T-helper 17 cell (primary cell): ENCODE measurements at regions not wholly inside any gene's neighbourhood (a gene's known extent, or its start where the extent isn't known, plus 50 kb on each side); places are given as distances from the start of the nearest gene placed in this dataset.

ENCODE experiments used
- ATAC-seq: fragments of 150-1000 bp; cut with Tn5 transposase; 2 replicates; pipeline ENCODE4 v1.10.0; 2021; ENCODE audit warnings: mild to moderate bottlenecking, moderate library complexity
- DNase-seq, 3 donors: peaks; one replicate each; pipeline versions ENCODE4 v3.0.0 to v3.0.0-alpha.2; 2020 to 2021
- H3K9me3 ChIP-seq: one replicate; pipeline ENCODE4 v1.7.0; 2013; ENCODE audit warnings: low read length, mild to moderate bottlenecking; ENCODE audit not compliant: control insufficient read depth, poor library complexity, severe bottlenecking
- H3K27ac Mint-ChIP-seq: one replicate; pipeline ENCODE4 v1.8.0; 2022; ENCODE audit warnings: mild to moderate bottlenecking, moderate library complexity, mixed read lengths
- H3K27me3 Mint-ChIP-seq: one replicate; pipeline ENCODE4 v1.8.0; 2022; ENCODE audit warnings: mixed read lengths
- H3K36me3 Mint-ChIP-seq: one replicate; pipeline ENCODE4 v1.8.0; 2022; ENCODE audit warnings: low read depth, mixed read lengths
- H3K4me1 Mint-ChIP-seq: one replicate; pipeline ENCODE4 v1.8.0; 2022; ENCODE audit warnings: mild to moderate bottlenecking, mixed read lengths
- H3K4me3 Mint-ChIP-seq: one replicate; pipeline ENCODE4 v1.8.0; 2022; ENCODE audit warnings: mild to moderate bottlenecking, moderate library complexity, mixed read lengths

- ATAC-seq (no peak), DNase-seq (no peak)
Measured at GRCh38 chr4:175451238-175451965, 360.7 kb downstream of the GPM6A start.

DNA sequence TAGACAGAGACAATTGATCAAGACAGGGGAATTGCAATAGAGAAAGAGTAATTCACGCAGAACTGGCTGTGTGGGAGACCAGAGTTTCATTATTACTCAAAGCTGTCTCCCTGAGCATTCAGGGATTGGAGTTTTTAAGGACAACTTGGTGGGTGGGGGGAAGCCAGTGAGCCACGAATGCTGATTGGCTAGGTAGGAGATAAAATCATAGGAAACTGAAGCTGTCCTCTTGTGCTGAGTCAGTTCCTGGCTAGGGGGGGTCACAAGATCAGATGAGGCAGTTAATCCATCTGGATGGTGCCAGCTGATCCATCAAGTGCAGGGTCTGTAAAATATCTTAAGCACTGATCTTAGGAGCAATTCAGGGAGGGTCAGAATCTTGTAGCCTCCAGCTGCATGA is 358.6 kb downstream of the GPM6A start:
- no peak overlapping the region for H3K27ac Mint-ChIP-seq
- no peak for ATAC-seq
- H3K4me3 Mint-ChIP-seq: no peak overlapping the region

More at GRCh38 chr4:175451238-175451965, 360.7 kb downstream of the GPM6A start:
- H3K4me3 Mint-ChIP-seq: no peak overlapping the region
- no peak overlapping the region for H3K27ac Mint-ChIP-seq
- H3K36me3 Mint-ChIP-seq: no peaks in the 10 kb centered on the region
- peaks cover 3% of the 10 kb centered on the region for H3K9me3 ChIP-seq
- H3K27me3 Mint-ChIP-seq: no peaks in the 10 kb centered on the region
- no peaks in the 10 kb centered on the region for H3K4me1 Mint-ChIP-seq

DNA sequence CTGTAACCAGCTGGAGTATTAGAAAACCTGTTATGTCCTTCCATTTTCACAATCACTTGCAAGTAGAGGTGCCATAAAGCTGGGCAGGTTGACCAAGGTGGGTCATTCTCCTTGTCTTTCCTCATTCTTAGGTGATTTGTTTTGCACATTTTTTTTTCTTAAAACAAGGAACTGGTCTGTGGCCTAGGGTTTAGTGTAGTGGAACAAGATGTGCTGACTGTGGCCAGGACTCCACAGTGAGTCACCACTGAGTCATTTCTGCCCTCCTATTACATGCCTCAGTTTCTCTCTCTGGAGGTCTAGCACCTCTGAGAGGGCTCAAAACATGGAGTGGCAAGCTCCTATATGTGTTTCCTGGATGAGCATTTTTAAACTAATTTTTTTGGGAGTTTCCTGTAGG is 355.9 kb downstream of the GPM6A start:
- no peaks in the 10 kb centered on the region for H3K36me3 Mint-ChIP-seq
- H3K4me3 Mint-ChIP-seq: no peak overlapping the region
- H3K9me3 ChIP-seq: no peaks in the 10 kb centered on the region
- ATAC-seq: no peak
- no peaks in the 10 kb centered on the region for H3K27me3 Mint-ChIP-seq
- no peak for DNase-seq
- H3K4me1 Mint-ChIP-seq: no peaks in the 10 kb centered on the region
- H3K27ac Mint-ChIP-seq: no peak overlapping the region

More for the DNA sequence above, 358.6 kb downstream of the GPM6A start:
- Mint-ChIP-seq H3K4me1 (no peaks in the 10 kb centered on the region), H3K27me3 (no peaks in the 10 kb centered on the region), H3K36me3 (no peaks in the 10 kb centered on the region)
- peaks cover 3% of the 10 kb centered on the region for H3K9me3 ChIP-seq
- DNase-seq: no peak

- Mint-ChIP-seq H3K4me3 (no peak overlapping the region), H3K27me3 (no peaks in the 10 kb centered on the region), H3K27ac (no peak overlapping the region), H3K36me3 (no peaks in the 10 kb centered on the region), H3K4me1 (no peaks in the 10 kb centered on the region)
- no peaks in the 10 kb centered on the region for H3K9me3 ChIP-seq
- DNase-seq (no peak), ATAC-seq (no peak)
Measured at GRCh38 chr4:175457956-175458355, 354.1 kb downstream of the GPM6A start.

- DNase-seq (no peak), ATAC-seq (no peak)
- Mint-ChIP-seq H3K4me3 (no peak overlapping the region), H3K4me1 (no peaks in the 10 kb centered on the region), H3K27me3 (no peaks in the 10 kb centered on the region), H3K27ac (no peak overlapping the region), H3K36me3 (no peaks in the 10 kb centered on the region)
- H3K9me3 ChIP-seq: no peaks in the 10 kb centered on the region
Measured at GRCh38 chr4:175459571-175459970, 352.5 kb downstream of the GPM6A start.

- DNase-seq (no peak), ATAC-seq (no peak)
- Mint-ChIP-seq H3K27me3 (no peaks in the 10 kb centered on the region), H3K4me1 (no peaks in the 10 kb centered on the region), H3K36me3 (no peaks in the 10 kb centered on the region), H3K27ac (no peak overlapping the region), H3K4me3 (no peak overlapping the region)
- H3K9me3 ChIP-seq: no peaks in the 10 kb centered on the region
Measured at GRCh38 chr4:175460414-175460813, 351.6 kb downstream of the GPM6A start.

- no peaks in the 10 kb centered on the region for H3K9me3 ChIP-seq
- Mint-ChIP-seq H3K4me1 (no peaks in the 10 kb centered on the region), H3K27ac (no peak overlapping the region), H3K36me3 (peaks cover 2% of the 10 kb centered on the region), H3K4me3 (no peak overlapping the region), H3K27me3 (no peaks in the 10 kb centered on the region)
- no peak for ATAC-seq
- DNase-seq: no peak
Measured at GRCh38 chr4:175469514-175469913, 342.6 kb downstream of the GPM6A start.

DNA sequence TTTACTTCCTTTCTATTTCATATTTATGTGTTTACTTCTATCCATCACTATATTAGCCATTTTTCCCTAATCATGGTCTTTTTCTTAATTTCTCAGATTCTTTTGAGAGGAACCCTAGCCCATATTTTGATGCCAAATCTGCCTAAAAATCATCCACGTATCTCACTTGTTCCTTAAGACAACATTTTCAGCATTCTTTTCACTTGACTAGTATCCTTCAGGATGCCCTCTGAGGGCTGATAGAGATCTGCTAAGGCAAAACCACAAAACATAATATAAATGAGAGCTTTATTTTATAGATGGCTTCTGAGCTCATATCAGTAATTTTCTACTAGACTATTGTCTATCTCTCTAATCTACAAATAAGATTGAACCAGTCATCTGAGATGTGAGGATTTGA is 341.9 kb downstream of the GPM6A start:
- ATAC-seq (no peak), DNase-seq (no peak)
- peaks cover 2% of the 10 kb centered on the region for H3K36me3 Mint-ChIP-seq
- no peaks in the 10 kb centered on the region for H3K4me1 Mint-ChIP-seq
- H3K27ac Mint-ChIP-seq: no peak overlapping the region
- H3K9me3 ChIP-seq: no peaks in the 10 kb centered on the region
- no peaks in the 10 kb centered on the region for H3K27me3 Mint-ChIP-seq
- no peak overlapping the region for H3K4me3 Mint-ChIP-seq

- Mint-ChIP-seq H3K36me3 (no peaks in the 10 kb centered on the region), H3K27ac (no peak overlapping the region), H3K27me3 (no peaks in the 10 kb centered on the region), H3K4me1 (no peaks in the 10 kb centered on the region), H3K4me3 (no peak overlapping the region)
- no peaks in the 10 kb centered on the region for H3K9me3 ChIP-seq
- DNase-seq (no peak), ATAC-seq (no peak)
Measured at GRCh38 chr4:175480404-175480803, 331.7 kb downstream of the GPM6A start.

DNA sequence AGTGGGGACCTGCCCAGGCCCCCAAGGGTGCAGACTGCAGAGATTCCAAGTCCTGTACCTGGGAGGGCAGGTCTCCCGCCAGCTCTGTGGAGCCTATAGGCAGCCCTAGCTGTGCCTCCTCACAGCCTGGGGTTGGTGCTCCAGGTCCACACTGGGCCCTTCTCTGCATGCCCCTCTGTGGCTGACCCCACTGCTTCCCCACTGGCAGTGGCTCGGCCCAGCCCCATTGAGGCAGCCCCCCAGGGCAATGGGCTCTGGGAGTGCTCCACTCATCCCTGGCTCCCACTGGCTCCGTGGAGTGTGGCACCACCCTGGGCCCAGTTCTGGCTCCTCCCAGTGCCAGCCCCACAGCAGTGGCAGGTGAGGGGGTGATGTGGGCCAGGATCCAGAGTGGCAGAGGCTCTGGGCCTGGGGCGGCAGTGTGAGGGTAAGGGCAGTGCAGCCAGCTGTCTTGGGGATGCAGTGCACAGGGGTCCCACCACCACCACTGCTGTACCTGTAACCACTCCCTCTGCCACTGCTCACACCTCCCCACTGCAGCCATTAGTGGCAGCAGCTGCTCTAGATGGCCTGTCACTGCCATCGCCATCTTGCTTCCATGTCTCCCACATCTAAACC is 312.2 kb downstream of the GPM6A start:
- no peaks in the 10 kb centered on the region for H3K4me1 Mint-ChIP-seq
- H3K27ac Mint-ChIP-seq: no peak overlapping the region
- DNase-seq (no peak), ATAC-seq (no peak)
- no peaks in the 10 kb centered on the region for H3K9me3 ChIP-seq
- H3K27me3 Mint-ChIP-seq: no peaks in the 10 kb centered on the region
- no peaks in the 10 kb centered on the region for H3K36me3 Mint-ChIP-seq
- no peak overlapping the region for H3K4me3 Mint-ChIP-seq

GRCh38 chr4:175504318-175504717 is 307.7 kb downstream of the GPM6A start:
- Mint-ChIP-seq H3K4me1 (no peaks in the 10 kb centered on the region), H3K4me3 (no peak overlapping the region), H3K27ac (no peak overlapping the region), H3K27me3 (no peaks in the 10 kb centered on the region), H3K36me3 (no peaks in the 10 kb centered on the region)
- DNase-seq (no peak), ATAC-seq (no peak)
- H3K9me3 ChIP-seq: no peaks in the 10 kb centered on the region

- Mint-ChIP-seq H3K36me3 (no peaks in the 10 kb centered on the region), H3K4me1 (no peaks in the 10 kb centered on the region)
- no peak for ATAC-seq
Measured at GRCh38 chr4:175509320-175509719, 302.7 kb downstream of the GPM6A start.

GRCh38 chr4:175511861-175512260 is 300.2 kb downstream of the GPM6A start:
- no peak for ATAC-seq
- H3K4me1 Mint-ChIP-seq: no peaks in the 10 kb centered on the region
- no peak overlapping the region for H3K4me3 Mint-ChIP-seq
- H3K27me3 Mint-ChIP-seq: no peaks in the 10 kb centered on the region
- H3K36me3 Mint-ChIP-seq: no peaks in the 10 kb centered on the region
- no peak overlapping the region for H3K27ac Mint-ChIP-seq
- DNase-seq: no peak
- no peaks in the 10 kb centered on the region for H3K9me3 ChIP-seq

More at GRCh38 chr4:175509320-175509719, 302.7 kb downstream of the GPM6A start:
- H3K9me3 ChIP-seq: no peaks in the 10 kb centered on the region
- Mint-ChIP-seq H3K27me3 (no peaks in the 10 kb centered on the region), H3K4me3 (no peak overlapping the region), H3K27ac (no peak overlapping the region)
- no peak for DNase-seq

DNA sequence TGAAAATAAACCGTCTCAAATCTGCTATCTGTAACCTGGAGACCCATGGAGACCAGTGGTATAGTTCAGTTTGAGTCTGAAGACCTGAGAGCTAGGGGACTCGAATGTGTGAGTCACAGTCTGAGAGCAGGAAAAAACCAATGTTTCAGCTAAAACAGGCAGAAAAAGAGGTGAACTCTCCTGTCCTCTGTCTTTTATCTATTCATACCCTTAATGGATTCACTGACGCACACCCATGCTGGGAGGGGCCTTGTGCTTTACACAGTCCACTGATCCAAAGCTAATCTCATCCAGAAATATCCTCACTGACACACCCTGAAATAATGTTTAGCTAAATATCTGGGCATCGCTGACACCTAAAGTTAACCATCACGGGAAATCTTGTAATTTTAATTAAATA is 297.9 kb downstream of the GPM6A start:
- Mint-ChIP-seq H3K36me3 (no peaks in the 10 kb centered on the region), H3K27me3 (no peaks in the 10 kb centered on the region), H3K4me1 (no peaks in the 10 kb centered on the region), H3K27ac (no peak overlapping the region), H3K4me3 (no peak overlapping the region)
- no peaks in the 10 kb centered on the region for H3K9me3 ChIP-seq
- DNase-seq: no peak
- ATAC-seq: no peak
